ENCODE measurements at regions not wholly inside any gene's neighbourhood (a gene's known extent, or its start where the extent isn't known, plus 50 kb on each side); places are given as distances from the start of the nearest gene placed in this dataset.

DNA sequence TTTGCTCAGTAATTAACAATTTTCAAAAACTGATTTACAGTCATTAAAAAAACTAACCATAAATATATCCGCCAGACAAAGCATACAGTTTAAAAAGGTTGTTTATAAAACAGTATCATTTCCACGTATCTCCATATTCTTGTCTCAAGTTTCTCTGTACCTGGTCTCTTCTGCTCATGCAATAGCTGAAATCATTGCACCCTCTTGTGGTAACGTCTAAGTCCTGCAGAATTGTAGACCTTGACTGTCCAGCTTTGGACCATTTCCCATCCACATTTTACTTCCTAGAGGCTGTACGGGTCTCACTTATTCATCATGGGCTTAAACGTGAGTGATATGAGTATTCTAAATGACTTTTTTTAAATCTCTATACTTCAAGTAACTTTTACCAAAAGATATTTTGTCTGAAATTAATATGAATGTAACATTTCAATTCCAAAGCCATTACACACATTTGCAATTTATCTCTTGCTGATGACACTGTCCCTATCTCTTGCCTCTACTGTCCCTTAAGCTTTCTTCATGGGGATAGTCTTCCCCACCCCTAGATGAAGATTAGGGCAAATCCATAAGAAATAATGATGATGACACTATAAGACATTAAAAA is 118.5 kb downstream of the BTC start:
- TF ChIP-seq, protein P1, sequence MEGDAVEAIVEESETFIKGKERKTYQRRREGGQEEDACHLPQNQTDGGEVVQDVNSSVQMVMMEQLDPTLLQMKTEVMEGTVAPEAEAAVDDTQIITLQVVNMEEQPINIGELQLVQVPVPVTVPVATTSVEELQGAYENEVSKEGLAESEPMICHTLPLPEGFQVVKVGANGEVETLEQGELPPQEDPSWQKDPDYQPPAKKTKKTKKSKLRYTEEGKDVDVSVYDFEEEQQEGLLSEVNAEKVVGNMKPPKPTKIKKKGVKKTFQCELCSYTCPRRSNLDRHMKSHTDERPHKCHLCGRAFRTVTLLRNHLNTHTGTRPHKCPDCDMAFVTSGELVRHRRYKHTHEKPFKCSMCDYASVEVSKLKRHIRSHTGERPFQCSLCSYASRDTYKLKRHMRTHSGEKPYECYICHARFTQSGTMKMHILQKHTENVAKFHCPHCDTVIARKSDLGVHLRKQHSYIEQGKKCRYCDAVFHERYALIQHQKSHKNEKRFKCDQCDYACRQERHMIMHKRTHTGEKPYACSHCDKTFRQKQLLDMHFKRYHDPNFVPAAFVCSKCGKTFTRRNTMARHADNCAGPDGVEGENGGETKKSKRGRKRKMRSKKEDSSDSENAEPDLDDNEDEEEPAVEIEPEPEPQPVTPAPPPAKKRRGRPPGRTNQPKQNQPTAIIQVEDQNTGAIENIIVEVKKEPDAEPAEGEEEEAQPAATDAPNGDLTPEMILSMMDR (IDR thresholded peaks at IDR 0.05; ENCODE audit: low read length) = peak; percentile 77
- no peak for TF ChIP-seq EZH2 (IDR thresholded peaks at IDR 0.05; ENCODE audit: borderline replicate concordance, low read length)

DNA sequence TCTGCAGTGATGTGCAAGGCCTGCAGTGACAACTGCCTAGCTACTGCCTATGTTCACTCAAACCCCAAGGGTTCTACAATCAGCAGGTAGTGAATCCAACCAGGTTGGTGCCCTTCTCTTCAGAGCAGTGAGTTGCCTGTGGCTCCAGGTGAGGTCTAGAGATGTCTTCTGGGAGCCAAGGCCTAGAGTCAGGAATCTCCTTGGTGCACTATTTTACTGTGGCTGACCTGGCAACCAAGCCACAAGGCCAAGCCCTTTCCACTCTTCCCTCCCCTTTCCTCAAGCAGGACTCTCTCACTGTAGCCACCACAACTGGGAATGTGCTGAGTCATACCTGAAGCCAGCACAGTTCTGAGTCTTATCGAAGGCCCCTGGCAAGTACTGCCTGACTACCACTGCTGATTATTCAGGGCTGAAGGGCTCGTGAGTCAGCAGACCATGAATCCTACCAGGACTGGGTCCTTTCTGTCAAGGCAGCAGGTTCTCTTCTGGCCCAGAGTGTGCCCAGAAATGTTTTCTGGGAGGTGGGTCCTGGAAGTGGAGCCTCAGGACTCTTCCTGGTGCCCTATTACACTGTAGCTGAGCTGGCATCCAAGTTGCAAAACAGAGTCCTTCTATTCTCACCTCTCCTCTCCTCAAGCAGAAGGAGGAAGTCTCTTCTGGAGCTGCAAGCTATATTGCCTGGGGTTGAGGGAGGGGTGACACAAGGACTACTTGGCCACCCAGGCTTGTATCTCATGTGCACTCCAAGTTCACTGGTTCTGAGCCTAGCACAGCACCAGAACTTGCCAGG is 111.6 kb downstream of the BTC start:
- Histone ChIP-seq H3K36me3 (ENCODE audit: insufficient read depth, low read length) (no peaks in the 10 kb centered on the region), H3K27me3 (ENCODE audit: insufficient read depth, low read length) (no peaks in the 10 kb centered on the region), H3F3A (ENCODE audit: insufficient read depth, low read length) (no peaks in the 10 kb centered on the region), H3K9me3 (ENCODE audit: low read length) (no peaks in the 10 kb centered on the region), H3K9ac (ENCODE audit: low read length) (no peak overlapping the region), H2AFZ (ENCODE audit: low read length) (no peak overlapping the region), H4K20me1 (ENCODE audit: insufficient read depth, low read length) (no peaks in the 10 kb centered on the region), H3K4me2 (ENCODE audit: low read length) (no peak overlapping the region), H3K79me2 (ENCODE audit: insufficient read depth, low read length) (no peaks in the 10 kb centered on the region), H3K4me3 (ENCODE audit: low read depth, low read length, poor library complexity, severe bottlenecking) (no peak overlapping the region), H3K4me1 (ENCODE audit: insufficient read depth, low read length, severe bottlenecking) (no peaks in the 10 kb centered on the region), H3K9me2 (ENCODE audit: low read depth, low read length) (no peaks in the 10 kb centered on the region), H3K27ac (ENCODE audit: low read depth, low read length, poor library complexity, severe bottlenecking) (no peak overlapping the region)
- TF ChIP-seq, protein P1 (IDR thresholded peaks at IDR 0.05; ENCODE audit: low read length) = no peak
- TF ChIP-seq EZH2 (IDR thresholded peaks at IDR 0.05; ENCODE audit: borderline replicate concordance, low read length) = no peak

More for the DNA sequence above, 118.5 kb downstream of the BTC start:
- Histone ChIP-seq H3K36me3 (ENCODE audit: insufficient read depth, low read length) (no peaks in the 10 kb centered on the region), H3K27ac (ENCODE audit: low read depth, low read length, poor library complexity, severe bottlenecking) (no peak overlapping the region), H3K4me2 (ENCODE audit: low read length) (no peak overlapping the region), H3K4me3 (ENCODE audit: low read depth, low read length, poor library complexity, severe bottlenecking) (no peak overlapping the region), H3K79me2 (ENCODE audit: insufficient read depth, low read length) (no peaks in the 10 kb centered on the region), H4K20me1 (ENCODE audit: insufficient read depth, low read length) (no peaks in the 10 kb centered on the region), H3F3A (ENCODE audit: insufficient read depth, low read length) (no peaks in the 10 kb centered on the region), H3K27me3 (ENCODE audit: insufficient read depth, low read length) (no peaks in the 10 kb centered on the region), H3K9me3 (ENCODE audit: low read length) (no peaks in the 10 kb centered on the region), H3K9me2 (ENCODE audit: low read depth, low read length) (no peaks in the 10 kb centered on the region), H3K9ac (ENCODE audit: low read length) (no peak overlapping the region), H2AFZ (ENCODE audit: low read length) (no peak overlapping the region), H3K4me1 (ENCODE audit: insufficient read depth, low read length, severe bottlenecking) (no peaks in the 10 kb centered on the region)

DNA sequence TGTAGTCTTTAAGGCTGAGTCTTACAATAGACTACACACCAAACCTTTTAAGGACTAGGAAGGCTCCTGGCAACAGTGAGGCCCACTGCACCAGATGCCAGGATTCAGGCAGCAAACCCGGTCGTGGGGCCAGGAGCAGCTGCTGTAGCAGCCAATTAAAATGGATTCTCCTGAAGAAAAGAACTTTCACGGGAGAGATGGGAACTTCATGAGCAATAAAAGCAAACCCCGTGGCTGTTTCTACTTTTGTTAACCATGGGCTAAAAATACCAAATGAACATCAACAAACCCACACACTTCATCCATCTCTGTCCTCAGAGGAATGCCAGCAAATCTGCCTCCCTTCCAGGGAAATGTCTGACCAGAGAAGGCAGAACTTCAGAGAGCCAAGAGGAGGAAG is 101.4 kb downstream of the BTC start:
- no peak overlapping the region for H3K4me2 ChIP-seq (ENCODE audit: low read length)
- no peak overlapping the region for H3K4me3 ChIP-seq (ENCODE audit: low read depth, low read length, poor library complexity, severe bottlenecking)
- H3K9me2 ChIP-seq (ENCODE audit: low read depth, low read length) = no peaks in the 10 kb centered on the region
- no peaks in the 10 kb centered on the region for H3K4me1 ChIP-seq (ENCODE audit: insufficient read depth, low read length, severe bottlenecking)
- TF ChIP-seq, protein P1 (IDR thresholded peaks at IDR 0.05; ENCODE audit: low read length) = no peak
- TF ChIP-seq EZH2 (IDR thresholded peaks at IDR 0.05; ENCODE audit: borderline replicate concordance, low read length) = no peak
- H2AFZ ChIP-seq (ENCODE audit: low read length) = no peak overlapping the region
- no peak overlapping the region for H3K27ac ChIP-seq (ENCODE audit: low read depth, low read length, poor library complexity, severe bottlenecking)
- no peaks in the 10 kb centered on the region for H3F3A ChIP-seq (ENCODE audit: insufficient read depth, low read length)
- H4K20me1 ChIP-seq (ENCODE audit: insufficient read depth, low read length) = no peaks in the 10 kb centered on the region
- no peaks in the 10 kb centered on the region for H3K27me3 ChIP-seq (ENCODE audit: insufficient read depth, low read length)
- no peaks in the 10 kb centered on the region for H3K79me2 ChIP-seq (ENCODE audit: insufficient read depth, low read length)
- no peaks in the 10 kb centered on the region for H3K36me3 ChIP-seq (ENCODE audit: insufficient read depth, low read length)
- no peak overlapping the region for H3K9ac ChIP-seq (ENCODE audit: low read length)
- H3K9me3 ChIP-seq (ENCODE audit: low read length) = no peaks in the 10 kb centered on the region
